HG03025 (cell line): ENCODE measurements at regions not wholly inside any gene's neighbourhood (a gene's known extent, or its start where the extent isn't known, plus 50 kb on each side); places are given as distances from the start of the nearest gene placed in this dataset.
"Not testable (repeated sequence)": the region's sequence is repeated elsewhere in the genome, so short reads cannot be mapped to it uniquely, and the experiment has no call there.

Experiments used
- ATAC-seq: cut with Tn5 transposase; IDR thresholded peaks from one replicate; pipeline ENCODE4 v1.9.1; 2021; ENCODE audit warnings: mild to moderate bottlenecking, moderate library complexity; ENCODE audit not compliant: unreplicated experiment, low FRiP score

DNA sequence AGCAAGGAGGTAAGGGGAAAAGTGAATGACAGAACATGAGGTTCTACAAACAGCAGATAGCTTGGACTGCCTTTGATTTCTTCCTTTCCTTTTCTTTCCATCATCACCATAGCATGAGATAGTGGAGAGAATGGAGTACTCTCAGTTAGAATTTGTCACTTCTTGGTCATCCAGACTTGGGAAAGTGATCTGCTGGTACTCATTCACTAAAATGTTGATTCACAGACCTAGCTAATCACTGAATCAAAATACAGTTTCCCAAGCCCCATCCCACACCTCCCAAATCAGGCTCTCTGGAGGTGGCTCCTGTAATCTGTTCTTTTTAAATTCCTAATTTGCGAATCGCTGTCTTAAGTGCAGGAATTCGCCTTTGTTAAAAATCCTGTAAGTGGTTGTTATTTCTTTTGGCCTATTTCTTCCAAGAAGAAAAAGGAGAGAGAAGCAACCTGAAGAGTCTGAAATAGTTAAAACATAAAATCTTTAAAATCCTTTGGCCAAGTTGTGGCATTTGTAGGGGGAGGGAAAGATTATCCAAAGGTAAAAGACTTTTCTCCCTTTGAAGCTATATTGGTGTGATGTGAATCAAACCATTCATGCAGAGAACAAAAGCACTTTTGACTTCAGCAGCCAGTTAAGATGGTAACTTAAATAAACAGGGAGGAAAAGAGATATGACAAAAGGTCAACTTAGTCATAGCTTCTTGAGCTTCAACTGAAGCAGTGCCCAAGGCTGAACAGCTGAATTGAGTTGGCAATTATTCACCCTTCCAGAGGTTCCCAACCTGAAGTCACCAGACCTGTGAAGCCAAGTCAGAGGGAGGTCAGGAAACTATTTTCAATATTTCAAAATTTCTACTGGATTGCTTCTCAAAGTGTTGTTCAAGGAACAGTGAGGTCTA lies 255.1 kb upstream of the KRR1 start:
- ATAC-seq, result no peak

- ATAC-seq, result no peak
Observed at GRCh38 chr12:75765170-75766059, 254.0 kb upstream of the KRR1 start.

- no peak for ATAC-seq
Observed at GRCh38 chr12:75764091-75764841, 252.9 kb upstream of the KRR1 start.

DNA sequence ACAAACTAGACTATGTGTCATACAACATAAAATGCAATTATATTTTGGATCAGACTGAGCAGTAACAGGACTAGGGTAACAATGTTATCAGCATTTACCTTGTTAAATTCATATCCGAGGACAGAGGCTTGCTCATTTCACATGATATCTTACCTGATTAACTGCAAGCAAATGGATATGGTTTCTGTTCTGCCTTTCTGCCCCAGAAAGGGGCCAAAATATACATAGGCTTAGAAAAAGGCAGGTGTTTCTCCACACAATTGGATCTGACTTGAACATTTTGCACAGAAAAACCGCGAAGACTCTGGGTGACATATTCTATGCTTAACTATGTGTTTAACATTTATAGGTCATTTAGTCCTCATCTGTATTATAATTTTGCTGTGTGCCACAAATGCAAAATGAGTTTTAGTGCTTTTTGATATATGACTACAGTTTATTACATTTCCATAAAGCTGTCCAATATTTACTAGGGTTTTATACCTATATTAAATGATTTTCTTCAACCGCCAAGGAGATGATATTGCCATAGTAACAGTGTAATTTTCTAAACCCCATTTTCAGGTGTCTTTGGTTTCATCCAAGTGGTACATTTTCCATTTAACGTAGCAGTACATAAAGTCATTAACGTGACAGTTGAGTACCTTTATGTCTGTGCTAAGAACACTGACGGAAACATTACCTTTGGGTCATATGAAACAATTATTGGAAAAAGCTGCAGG lies 249.3 kb upstream of the KRR1 start:
- ATAC-seq, result no peak

DNA sequence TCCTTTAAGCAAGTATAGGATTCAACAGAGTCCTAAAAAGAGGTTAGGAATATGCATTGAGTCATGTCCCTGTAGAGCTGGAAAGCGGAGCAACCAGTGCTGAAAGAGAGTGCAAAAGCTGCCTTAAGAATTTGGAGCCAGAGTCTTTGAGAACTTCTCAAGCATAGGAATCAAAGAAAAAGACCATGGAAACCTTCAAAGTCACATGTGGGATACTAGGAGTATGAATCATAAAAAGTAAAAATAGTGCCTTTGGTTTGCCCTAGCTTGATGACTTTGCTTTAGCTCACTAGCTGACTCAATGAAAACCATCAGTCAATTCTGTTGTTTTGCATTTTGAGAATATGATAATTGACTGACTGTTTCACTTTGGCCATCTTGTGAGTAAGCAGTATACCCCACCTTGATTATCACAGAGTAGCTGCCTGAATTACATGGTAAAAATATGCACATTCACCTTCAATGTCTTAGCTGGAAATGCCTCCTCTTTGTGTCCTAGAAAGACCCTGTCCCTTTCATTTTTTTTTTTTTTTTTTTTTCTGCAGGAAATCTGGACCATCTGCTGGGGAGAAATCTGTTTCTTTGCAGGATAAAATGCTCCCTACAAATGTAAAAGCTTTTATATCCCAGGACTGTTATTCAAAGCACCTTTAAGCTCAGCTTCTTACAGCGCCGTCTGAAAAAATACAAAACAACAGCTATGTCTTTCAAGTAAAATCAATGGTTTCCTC lies 248.6 kb upstream of the KRR1 start:
- no peak for ATAC-seq

- no peak for ATAC-seq
Observed at GRCh38 chr12:75759196-75759595, 247.8 kb upstream of the KRR1 start.

- ATAC-seq, result no peak
Observed at GRCh38 chr12:75756771-75757170, 245.4 kb upstream of the KRR1 start.

DNA sequence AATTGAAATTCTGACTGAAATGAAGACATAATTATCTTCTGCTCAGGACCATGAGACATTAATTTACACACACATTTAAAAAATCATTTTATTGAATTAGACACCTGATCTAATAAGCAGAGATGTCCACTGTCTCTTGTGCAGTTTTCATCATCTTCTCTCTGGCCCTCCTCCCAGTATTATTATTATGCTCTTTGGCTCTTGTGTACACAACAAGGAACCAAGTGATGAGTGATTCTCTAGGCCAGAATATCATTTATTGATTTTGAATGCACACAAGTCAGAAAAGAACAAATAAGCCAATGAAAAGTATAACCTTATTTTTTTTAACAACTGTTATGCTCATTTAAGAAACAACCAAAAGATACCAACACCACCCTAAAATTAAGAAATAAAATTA lies 244.7 kb upstream of the KRR1 start:
- ATAC-seq, result no peak

DNA sequence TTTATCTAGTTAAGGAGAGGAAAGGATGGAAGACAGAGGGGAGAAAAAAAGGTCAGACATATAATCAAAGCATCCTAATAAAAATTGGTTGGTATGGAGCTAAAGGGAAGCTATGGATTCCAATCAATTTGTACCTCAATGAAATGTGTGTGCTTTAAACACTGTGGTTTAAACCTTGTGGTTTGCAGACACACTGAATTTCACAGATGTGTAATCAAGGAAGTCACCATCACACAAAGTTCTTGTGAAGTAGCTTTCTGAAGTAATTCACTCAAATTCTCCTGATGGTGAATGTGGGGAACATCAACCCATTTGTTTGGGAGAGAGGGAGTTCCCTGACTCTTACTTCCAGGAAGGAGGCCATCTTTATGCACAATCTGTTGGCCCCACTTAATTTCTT lies 243.3 kb upstream of the KRR1 start:
- ATAC-seq, result no peak

GRCh38 chr12:75754141-75754540 lies 242.7 kb upstream of the KRR1 start:
- ATAC-seq, result no peak

DNA sequence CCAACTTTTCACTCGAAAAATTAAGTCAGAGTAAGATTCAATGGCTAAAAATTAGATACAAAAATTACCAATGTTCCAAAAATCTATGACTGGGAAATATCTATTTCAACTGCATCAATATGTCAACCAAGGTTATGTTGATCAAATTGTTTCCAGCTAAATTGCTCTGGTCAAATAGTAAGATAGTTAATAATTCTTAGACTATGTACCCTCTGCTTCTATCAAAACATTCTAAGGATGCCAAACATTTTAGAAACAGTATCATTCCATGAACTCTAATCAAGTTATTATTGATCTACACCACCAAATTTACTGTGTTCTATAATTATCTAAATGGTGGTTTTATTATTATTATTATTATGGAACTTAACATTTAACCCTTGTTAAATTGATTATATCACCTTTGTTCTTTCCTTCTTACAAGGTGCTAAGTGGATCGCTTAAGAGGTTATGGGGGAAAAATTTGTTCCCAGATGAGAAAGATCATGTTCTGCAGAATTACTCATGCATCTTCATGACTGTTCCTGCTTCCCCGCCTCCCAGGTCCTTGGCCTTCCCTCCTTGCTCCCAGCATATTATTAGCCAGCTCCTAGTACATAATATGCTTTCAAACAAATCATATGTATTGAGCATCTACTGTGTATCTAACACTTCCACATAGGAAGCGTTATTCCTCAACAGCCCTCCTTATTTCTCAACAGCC lies 240.5 kb upstream of the KRR1 start:
- ATAC-seq, result no peak

GRCh38 chr12:75750716-75751306 lies 239.4 kb upstream of the KRR1 start:
- ATAC-seq, result no peak

- ATAC-seq, result not testable (repeated sequence)
Observed at GRCh38 chr12:75748990-75749389, 237.6 kb upstream of the KRR1 start.

DNA sequence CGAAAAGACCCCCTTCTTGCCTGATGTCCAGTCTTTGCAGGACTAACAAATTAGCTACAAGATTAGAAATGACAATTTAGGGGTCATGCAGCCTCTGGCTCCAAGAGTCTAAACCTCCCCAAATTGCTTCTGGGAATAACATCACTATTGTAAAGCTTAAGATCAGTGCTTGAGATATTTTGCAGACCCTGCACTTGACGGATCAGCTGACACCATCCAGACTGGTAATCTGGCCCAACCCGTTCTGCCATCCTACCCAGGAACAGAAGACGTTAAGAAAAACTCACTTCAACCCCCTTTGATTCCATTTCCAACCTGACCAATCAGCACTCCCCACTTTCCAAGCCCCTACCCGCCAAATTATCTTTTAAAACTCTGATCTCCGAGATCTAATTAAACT lies 236.7 kb upstream of the KRR1 start:
- no peak for ATAC-seq

GRCh38 chr12:75747572-75748021 lies 236.2 kb upstream of the KRR1 start:
- ATAC-seq, result no peak

DNA sequence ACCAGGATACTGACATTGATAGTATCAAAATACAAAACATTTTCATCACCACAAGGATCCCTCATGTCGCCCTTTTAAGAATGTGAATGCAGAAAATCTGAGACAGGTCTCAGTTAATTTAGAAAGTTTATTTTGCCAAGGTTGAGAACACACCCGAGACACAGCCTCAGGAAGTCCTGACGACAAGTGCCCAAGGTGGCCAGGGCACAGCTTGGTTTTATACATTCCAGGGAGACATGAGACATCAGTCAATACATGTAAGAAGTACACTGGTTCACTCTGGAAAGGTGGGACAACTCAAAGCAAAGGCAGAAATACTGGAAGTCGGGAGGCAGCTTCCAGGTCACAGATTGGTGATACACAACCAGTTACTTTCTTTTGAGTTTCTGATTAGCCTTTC lies 235.2 kb upstream of the KRR1 start:
- no peak for ATAC-seq

DNA sequence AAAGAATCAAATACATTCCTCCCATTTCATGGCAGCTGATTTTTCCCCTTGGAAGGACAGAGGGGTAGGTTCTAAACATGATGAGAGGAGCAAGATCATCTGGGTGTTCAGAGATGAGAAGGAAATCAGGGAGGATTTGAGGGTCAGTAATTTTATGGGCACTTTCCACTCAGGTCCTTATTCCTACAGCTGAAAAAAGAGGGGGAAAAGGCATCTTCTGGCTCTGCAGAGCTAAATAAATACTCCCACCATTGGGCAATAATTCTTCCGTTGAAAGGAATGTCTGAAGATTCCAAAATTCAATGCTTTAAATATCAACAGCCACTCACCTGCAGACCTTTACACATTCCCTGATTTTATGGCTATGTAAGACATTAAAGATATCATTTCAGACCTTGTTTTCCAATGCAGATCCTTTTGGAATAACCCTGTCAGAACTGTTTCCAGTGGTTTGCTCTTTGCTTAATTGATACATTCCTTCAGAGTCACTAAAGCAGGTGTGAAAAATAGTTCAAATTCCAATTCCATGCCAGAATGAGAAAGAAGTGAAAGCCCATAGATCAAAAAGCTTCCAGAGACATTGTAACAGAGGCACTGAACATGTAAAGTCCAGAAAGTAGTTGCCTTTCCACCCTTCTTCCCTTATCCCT lies 233.3 kb upstream of the KRR1 start:
- ATAC-seq, result no peak

DNA sequence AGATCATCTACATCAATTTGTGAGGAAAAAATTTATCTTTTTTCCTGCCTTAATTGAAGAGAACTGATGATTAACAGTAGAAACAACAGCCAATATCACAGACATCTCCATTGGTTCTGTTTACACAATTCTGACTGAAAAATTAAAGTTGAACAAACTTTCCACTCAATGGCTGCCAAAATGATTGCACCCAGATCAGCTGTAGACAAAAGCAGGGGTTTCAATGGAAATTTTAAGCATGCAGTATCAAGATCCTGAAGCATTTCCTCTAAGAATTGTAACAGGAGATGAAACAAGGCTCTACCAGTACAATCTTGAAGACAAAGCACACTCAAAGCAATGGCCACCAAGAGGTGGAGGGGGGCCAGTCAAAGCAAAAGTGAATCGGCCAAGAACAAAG lies 231.6 kb upstream of the KRR1 start:
- ATAC-seq, result no peak
